ENCODE measurements at regions not wholly inside any gene's neighbourhood (a gene's known extent, or its start where the extent isn't known, plus 50 kb on each side); places are given as distances from the start of the nearest gene placed in this dataset.

DNA sequence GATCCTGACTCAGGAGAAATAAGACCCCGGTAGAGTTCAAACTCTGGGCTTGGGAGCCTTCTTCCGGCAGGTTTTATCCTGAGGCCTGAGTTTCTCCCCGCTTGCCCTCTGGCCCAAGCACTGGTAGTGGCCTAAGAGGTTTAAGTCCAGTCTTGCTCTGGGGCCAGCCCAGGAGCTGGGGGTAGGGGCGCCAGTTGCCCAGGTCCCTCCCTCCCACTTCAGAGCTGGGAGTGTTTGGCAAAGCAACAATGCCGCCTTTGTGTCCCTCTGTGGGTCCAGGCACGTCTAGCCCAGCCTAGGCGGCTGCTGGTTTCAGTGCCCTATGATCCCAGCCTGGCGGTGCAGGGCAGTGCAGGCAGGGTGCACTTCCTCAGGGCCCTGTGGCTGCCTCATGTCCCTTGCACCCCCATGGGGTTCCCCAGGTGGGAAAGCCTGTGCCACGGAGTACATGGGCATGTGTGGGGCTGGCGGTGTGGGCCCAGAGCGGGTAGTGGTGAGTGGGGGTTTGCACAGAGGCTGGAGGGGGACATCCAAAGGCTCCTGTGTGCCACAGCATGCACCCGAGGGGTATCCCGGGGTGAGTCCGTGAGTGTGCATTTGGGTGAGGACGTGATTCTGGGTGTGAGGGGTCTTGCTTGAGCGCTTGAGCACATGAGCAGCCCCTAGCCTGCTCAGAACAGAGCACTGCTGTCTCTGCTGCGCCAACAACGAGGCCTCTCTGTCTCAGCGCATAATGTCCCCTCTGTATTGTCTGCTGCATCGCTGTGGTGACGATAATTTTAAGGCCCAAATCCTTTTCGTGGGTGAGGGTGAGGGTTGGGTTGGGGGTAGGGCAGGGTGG, 61.7 kb upstream of the PSD2 start:
- H3K4me1 ChIP-seq (ENCODE audit: low read depth) = peaks cover 5% of the 10 kb centered on the region
- no peaks in the 10 kb centered on the region for H3K27me3 ChIP-seq
- no peak for DNase-seq (ENCODE audit: low read depth in 1 of 2, low spot score in 1 of 2)
- H3K4me3 ChIP-seq = no peak overlapping the region
- H3K9me3 ChIP-seq (ENCODE audit: low read depth) = no peaks in the 10 kb centered on the region
- TF ChIP-seq, protein P1, sequence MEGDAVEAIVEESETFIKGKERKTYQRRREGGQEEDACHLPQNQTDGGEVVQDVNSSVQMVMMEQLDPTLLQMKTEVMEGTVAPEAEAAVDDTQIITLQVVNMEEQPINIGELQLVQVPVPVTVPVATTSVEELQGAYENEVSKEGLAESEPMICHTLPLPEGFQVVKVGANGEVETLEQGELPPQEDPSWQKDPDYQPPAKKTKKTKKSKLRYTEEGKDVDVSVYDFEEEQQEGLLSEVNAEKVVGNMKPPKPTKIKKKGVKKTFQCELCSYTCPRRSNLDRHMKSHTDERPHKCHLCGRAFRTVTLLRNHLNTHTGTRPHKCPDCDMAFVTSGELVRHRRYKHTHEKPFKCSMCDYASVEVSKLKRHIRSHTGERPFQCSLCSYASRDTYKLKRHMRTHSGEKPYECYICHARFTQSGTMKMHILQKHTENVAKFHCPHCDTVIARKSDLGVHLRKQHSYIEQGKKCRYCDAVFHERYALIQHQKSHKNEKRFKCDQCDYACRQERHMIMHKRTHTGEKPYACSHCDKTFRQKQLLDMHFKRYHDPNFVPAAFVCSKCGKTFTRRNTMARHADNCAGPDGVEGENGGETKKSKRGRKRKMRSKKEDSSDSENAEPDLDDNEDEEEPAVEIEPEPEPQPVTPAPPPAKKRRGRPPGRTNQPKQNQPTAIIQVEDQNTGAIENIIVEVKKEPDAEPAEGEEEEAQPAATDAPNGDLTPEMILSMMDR (IDR thresholded peaks at IDR 0.05; ENCODE audit: low read depth, low read length) = no peak
- H3K27ac ChIP-seq = no peak overlapping the region
- no peaks in the 10 kb centered on the region for H3K36me3 ChIP-seq

DNA sequence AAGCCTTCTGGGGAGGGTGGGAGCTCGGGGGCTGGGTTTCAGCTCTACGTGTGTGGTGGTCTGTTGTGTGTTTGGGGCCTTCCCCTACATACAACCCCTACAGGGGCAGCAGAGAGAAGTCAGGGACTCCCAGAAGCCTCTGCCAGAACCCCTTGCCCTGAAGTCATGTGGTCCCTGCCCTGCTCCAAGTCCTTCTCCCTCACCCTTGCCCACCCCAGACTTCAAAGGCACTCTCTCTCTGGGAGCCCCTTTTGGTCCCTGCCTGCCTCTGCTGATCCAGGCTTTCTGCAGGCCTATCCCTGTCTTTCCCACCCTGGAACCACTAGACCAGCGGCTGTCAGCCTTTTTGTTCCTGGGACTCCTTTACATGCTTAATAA, 61.1 kb upstream of the PSD2 start:
- Histone ChIP-seq H3K27me3 (no peaks in the 10 kb centered on the region), H3K36me3 (no peaks in the 10 kb centered on the region), H3K27ac (no peak overlapping the region), H3K9me3 (ENCODE audit: low read depth) (no peaks in the 10 kb centered on the region), H3K4me3 (no peak overlapping the region), H3K4me1 (ENCODE audit: low read depth) (peaks cover 5% of the 10 kb centered on the region)
- TF ChIP-seq, protein P1 (IDR thresholded peaks at IDR 0.05; ENCODE audit: low read depth, low read length) = no peak
- no peak for DNase-seq (ENCODE audit: low read depth in 1 of 2, low spot score in 1 of 2)

DNA sequence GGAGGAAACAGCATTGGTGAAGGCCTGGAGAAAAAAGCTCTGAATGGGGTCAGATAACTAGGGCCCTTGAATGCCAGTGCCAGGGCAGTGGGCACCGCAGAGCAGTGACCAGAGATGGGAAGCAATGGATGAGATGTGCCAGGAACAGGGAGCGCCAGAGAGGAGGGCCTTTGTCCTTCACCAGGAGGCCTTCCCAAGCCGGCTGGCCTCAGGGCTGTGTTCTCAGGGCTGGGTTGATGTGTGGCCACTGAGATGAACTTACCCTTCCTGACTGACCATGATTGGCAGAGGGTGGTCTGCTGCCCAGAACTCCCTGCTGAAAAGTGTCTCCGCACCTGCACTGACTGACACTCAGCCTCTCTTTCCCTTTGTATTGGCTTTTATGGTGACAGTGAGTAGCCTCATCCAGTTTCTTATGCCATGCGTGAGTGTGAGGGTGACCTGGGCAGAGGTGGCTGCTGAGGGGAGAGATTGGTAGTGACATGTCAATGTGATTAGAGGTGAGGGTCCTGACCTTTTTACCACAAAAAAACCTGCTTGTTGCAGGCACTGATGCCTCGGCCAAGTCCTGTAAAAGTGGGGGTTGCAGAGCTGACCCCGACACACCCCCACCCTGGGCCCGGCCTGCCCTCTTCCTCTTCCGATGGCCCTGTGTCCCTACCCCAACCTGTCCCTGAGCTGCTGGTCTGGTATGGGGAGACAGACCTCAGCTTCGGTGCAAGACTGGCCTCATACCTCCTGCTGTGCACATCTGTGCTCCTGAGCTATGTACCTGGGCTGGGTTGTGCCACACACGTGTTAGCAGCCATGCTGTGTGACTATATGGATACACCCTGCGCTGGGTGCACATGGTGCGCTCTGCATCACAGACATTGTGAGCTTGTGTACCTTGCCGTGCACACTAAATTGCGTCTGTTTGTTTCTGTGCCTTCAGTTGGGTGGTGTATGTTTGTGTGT, 57.1 kb upstream of the PSD2 start:
- Histone ChIP-seq H3K27ac (no peak overlapping the region), H3K27me3 (no peaks in the 10 kb centered on the region), H3K9me3 (ENCODE audit: low read depth) (no peaks in the 10 kb centered on the region), H3K36me3 (no peaks in the 10 kb centered on the region), H3K4me1 (ENCODE audit: low read depth) (peaks cover 10% of the 10 kb centered on the region), H3K4me3 (no peak overlapping the region)
- TF ChIP-seq, protein P1 (IDR thresholded peaks at IDR 0.05; ENCODE audit: low read depth, low read length) = no peak
- DNase-seq (ENCODE audit: low read depth in 1 of 2, low spot score in 1 of 2) = no peak

DNA sequence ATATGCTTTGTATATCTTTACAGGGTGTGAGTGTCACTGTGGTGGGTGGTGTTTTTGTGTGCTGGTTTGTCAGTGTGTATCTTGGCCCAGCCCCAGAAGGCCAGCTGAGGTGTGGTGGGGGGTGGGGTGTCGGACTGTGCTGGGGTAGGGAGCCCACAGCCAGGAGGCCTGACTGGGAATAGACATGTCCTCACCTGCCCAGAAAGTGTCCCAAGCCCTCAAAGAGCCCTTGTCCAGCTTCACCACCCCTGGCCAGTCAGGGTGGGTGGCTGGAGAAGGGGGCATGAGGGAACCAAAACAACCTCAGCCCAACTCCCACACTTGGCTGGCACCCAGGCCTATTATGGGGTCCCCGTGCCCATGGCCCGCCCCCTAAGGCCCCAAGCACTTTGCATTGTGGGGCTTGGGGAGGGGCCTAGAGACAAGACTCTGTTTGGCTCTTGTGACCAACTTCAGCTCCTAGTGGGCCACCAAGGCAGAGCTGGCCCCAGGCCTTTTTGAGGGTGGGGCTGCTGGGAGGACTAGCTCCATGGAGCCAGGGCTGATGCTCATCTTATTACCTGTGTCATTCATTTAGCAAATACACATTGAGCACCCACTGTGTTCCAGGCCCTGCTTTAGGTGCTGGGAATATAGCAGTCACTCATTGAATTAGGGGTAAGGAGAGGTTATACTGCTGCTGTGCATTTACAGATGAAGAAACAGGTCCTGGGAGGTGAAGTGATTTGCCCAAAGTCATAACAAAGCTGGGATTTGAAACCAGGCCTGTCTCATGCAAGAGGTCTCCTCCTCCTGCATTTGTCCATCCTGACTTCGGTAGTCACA, 56.2 kb upstream of the PSD2 start:
- no peak overlapping the region for H3K27ac ChIP-seq
- H3K4me3 ChIP-seq = no peak overlapping the region
- TF ChIP-seq, protein P1 (IDR thresholded peaks at IDR 0.05; ENCODE audit: low read depth, low read length) = no peak
- peaks cover 10% of the 10 kb centered on the region for H3K4me1 ChIP-seq (ENCODE audit: low read depth)
- H3K27me3 ChIP-seq = no peaks in the 10 kb centered on the region
- no peak for DNase-seq (ENCODE audit: low read depth in 1 of 2, low spot score in 1 of 2)
- no peaks in the 10 kb centered on the region for H3K9me3 ChIP-seq (ENCODE audit: low read depth)
- H3K36me3 ChIP-seq = no peaks in the 10 kb centered on the region

All from cardiac muscle cell (in vitro differentiated cells and primary cell).